IMR-90 (cell line): ENCODE measurements at regions not wholly inside any gene's neighbourhood (a gene's known extent, or its start where the extent isn't known, plus 50 kb on each side); places are given as distances from the start of the nearest gene placed in this dataset.
"Not testable (repeated sequence)": the region's sequence is repeated elsewhere in the genome, so short reads cannot be mapped to it uniquely, and the experiment has no call there.

Source experiments
- ATAC-seq: fragments of 200-7000 bp; cut with Tn5 transposase; 2 replicates; pipeline ENCODE4 v1.9.1; 2020; ENCODE audit warnings: low read depth, mild to moderate bottlenecking, moderate library complexity
- BruUV-seq: library from RNA; stranded (reverse); fragments of 400-500 nt; replicated peaks from 2 replicates; lab custom pipeline; 2021; lab: Mats Ljungman, UMichigan
- CTCF ChIA-PET: fragments of 300-600 bp; formaldehyde crosslinking; extraction: SDS; loops from one replicate; lab custom pipeline; 2021; ENCODE audit warnings: antibody characterized with exemption; lab: Yijun Ruan, JAX
- POLR2A ChIA-PET: fragments of 300-600 bp; sonication (Branson Sonifier 250); formaldehyde crosslinking; loops from one replicate; lab custom pipeline; 2022; ENCODE audit warnings: antibody characterized with exemption; ENCODE audit not compliant: unreplicated experiment; lab: Charles Lee
- DNase-seq: peaks from one replicate; pipeline ENCODE4 v3.0.0; 2013
- H2AFZ ChIP-seq: replicated peaks from 2 replicates; pipeline ENCODE3; 2013; ENCODE audit warnings: low read length, mild to moderate bottlenecking; ENCODE audit not compliant: poor library complexity
- H2AK5ac ChIP-seq: 2 replicates; pipeline ENCODE4 v1.6.1; 2013; ENCODE audit warnings: low read depth, low read length, inconsistent platforms
- H2AK9ac ChIP-seq: replicated peaks from 2 replicates; pipeline ENCODE3; 2013; ENCODE audit warnings: mild to moderate bottlenecking, low read depth, low read length, moderate library complexity; ENCODE audit not compliant: poor library complexity
- H2BK120ac ChIP-seq: 2 replicates; pipeline ENCODE4 v1.6.1; 2013; ENCODE audit warnings: low read depth, low read length, inconsistent platforms
- H2BK15ac ChIP-seq: 3 replicates; pipeline ENCODE4 v1.6.1; 2013; ENCODE audit warnings: low read depth, low read length, inconsistent platforms
- H2BK20ac ChIP-seq: 2 replicates; pipeline ENCODE4 v1.6.1; 2013; ENCODE audit warnings: low read depth, mild to moderate bottlenecking, inconsistent platforms, low read length, moderate library complexity
- H2BK5ac ChIP-seq: 2 replicates; pipeline ENCODE4 v1.6.1; 2013; ENCODE audit warnings: mild to moderate bottlenecking, low read depth, low read length, inconsistent platforms; ENCODE audit not compliant: poor library complexity, severe bottlenecking
- H3K14ac ChIP-seq: replicated peaks from 2 replicates; pipeline ENCODE4 v1.6.1; 2013; ENCODE audit warnings: low read depth, low read length, inconsistent platforms
- H3K18ac ChIP-seq: 2 replicates; pipeline ENCODE4 v1.6.1; 2013; ENCODE audit warnings: low read depth, low read length, control low read depth
- H3K23ac ChIP-seq: 2 replicates; pipeline ENCODE4 v1.6.1; 2013; ENCODE audit warnings: low read depth, low read length, inconsistent platforms
- H3K27ac ChIP-seq: 2 replicates; pipeline ENCODE4 v1.5.1; 2013; ENCODE audit warnings: mild to moderate bottlenecking, control low read depth, low read length; ENCODE audit not compliant: insufficient read depth
- H3K27me3 ChIP-seq: 2 replicates; pipeline ENCODE4 v1.6.1; 2013; ENCODE audit warnings: low read length; ENCODE audit not compliant: control insufficient read depth, insufficient read depth
- H3K36me3 ChIP-seq: 2 replicates; pipeline ENCODE4 v1.6.1; 2013; ENCODE audit warnings: low read length, mixed read lengths; ENCODE audit not compliant: control insufficient read depth, insufficient read depth
- H3K4ac ChIP-seq: 2 replicates; pipeline ENCODE4 v1.6.1; 2013; ENCODE audit warnings: low read depth, low read length, inconsistent platforms
- H3K4me1 ChIP-seq: 2 replicates; pipeline ENCODE4 v1.6.1; 2013; ENCODE audit warnings: low read length, mixed read lengths; ENCODE audit not compliant: control insufficient read depth, insufficient read depth
- H3K4me2 ChIP-seq: 2 replicates; pipeline ENCODE4 v1.6.1; 2013; ENCODE audit warnings: low read depth, mild to moderate bottlenecking, control low read depth, low read length, moderate library complexity
- H3K4me3 ChIP-seq: 2 replicates; pipeline ENCODE4 v1.5.1; 2013; ENCODE audit warnings: low read depth, mild to moderate bottlenecking, control low read depth, low read length, moderate library complexity; ENCODE audit not compliant: insufficient read depth
- H3K56ac ChIP-seq: 2 replicates; pipeline ENCODE4 v1.6.1; 2013; ENCODE audit warnings: low read length, inconsistent platforms; ENCODE audit not compliant: insufficient read depth; ENCODE audit errors: extremely low read depth
- H3K79me1 ChIP-seq, 2 experiments: 2 replicates each; pipeline ENCODE4 v1.6.1; 2013; ENCODE audit warnings: low read length in 2 of 2, inconsistent platforms in 1 of 2, low read depth in 1 of 2
- H3K9ac ChIP-seq: 2 replicates; pipeline ENCODE4 v1.6.1; 2013; ENCODE audit warnings: low read depth, low read length, control low read depth
- H3K9me1 ChIP-seq: 2 replicates; pipeline ENCODE4 v1.6.1; 2013; ENCODE audit warnings: low read length, inconsistent platforms; ENCODE audit not compliant: insufficient read depth
- H3K9me3 ChIP-seq: 2 replicates; pipeline ENCODE4 v1.6.1; 2013; ENCODE audit warnings: low read length; ENCODE audit not compliant: control insufficient read depth, insufficient read depth
- H4K20me1 ChIP-seq: 2 replicates; pipeline ENCODE4 v1.6.1; 2013; ENCODE audit warnings: low read length, inconsistent platforms; ENCODE audit not compliant: insufficient read depth
- H4K5ac ChIP-seq: 2 replicates; pipeline ENCODE4 v1.6.1; 2013; ENCODE audit warnings: mild to moderate bottlenecking, low read depth, low read length, control low read depth
- H4K8ac ChIP-seq, 2 experiments: 2 replicates each; pipeline ENCODE4 v1.6.1; 2013; ENCODE audit warnings: low read depth in 2 of 2, low read length in 2 of 2, control low read depth in 1 of 2, inconsistent platforms in 1 of 2
- H4K91ac ChIP-seq: 2 replicates; pipeline ENCODE4 v1.6.1; 2013; ENCODE audit warnings: low read depth, low read length, inconsistent platforms; ENCODE audit not compliant: insufficient read depth
- BHLHE40 ChIP-seq: fragments of 150-350 bp; IDR thresholded peaks from 2 replicates; pipeline ENCODE4 v1.6.1; 2016; ENCODE audit warnings: mild to moderate bottlenecking, low read depth, low read length
- MAZ ChIP-seq: IDR thresholded peaks from 2 replicates; pipeline ENCODE4 v1.6.1; 2012; ENCODE audit warnings: low read depth, mild to moderate bottlenecking, low read length, improper control_type of control experiment, moderate library complexity, borderline replicate concordance
- WGBS, 2 experiments: methylation state at CpG; one replicate each; pipeline versions ENCODE4 v1.1.5 to v1.1.7; 2013; ENCODE audit warnings: missing lambda C conversion rate in 2 of 2; ENCODE audit not compliant: insufficient read length in 1 of 2; ENCODE audit errors: extremely low coverage in 2 of 2; 5-methylcytosine and 5-hydroxymethylcytosine counted together
- dilution Hi-C: fragments of 300-500 bp; cut with HindIII; formaldehyde crosslinking; loops from one replicate; pipeline ENCODE4 v1.14.3; 2018; ENCODE audit warnings: low sequenced_read_pairs; ENCODE audit not compliant: unreplicated experiment
- in situ Hi-C: fragments of 300-500 bp; cut with MboI; formaldehyde crosslinking; loops from 3 replicates; pipeline ENCODE4 v1.14.3; 2019; ENCODE audit warnings: low sequenced_read_pairs, inconsistent platforms, mixed read lengths
- intact Hi-C: fragments of 100-400 bp; cut with micrococcal nuclease; formaldehyde crosslinking; loops from 2 replicates; pipeline ENCODE4 v1.10.0; 2022
- TF ChIP-seq, protein P1 (sequence below): fragments of 150-350 bp; IDR thresholded peaks from 2 replicates; pipeline ENCODE4 v1.6.1; 2017; ENCODE audit warnings: mild to moderate bottlenecking, antibody characterized with exemption, low read length, low read depth

DNA sequence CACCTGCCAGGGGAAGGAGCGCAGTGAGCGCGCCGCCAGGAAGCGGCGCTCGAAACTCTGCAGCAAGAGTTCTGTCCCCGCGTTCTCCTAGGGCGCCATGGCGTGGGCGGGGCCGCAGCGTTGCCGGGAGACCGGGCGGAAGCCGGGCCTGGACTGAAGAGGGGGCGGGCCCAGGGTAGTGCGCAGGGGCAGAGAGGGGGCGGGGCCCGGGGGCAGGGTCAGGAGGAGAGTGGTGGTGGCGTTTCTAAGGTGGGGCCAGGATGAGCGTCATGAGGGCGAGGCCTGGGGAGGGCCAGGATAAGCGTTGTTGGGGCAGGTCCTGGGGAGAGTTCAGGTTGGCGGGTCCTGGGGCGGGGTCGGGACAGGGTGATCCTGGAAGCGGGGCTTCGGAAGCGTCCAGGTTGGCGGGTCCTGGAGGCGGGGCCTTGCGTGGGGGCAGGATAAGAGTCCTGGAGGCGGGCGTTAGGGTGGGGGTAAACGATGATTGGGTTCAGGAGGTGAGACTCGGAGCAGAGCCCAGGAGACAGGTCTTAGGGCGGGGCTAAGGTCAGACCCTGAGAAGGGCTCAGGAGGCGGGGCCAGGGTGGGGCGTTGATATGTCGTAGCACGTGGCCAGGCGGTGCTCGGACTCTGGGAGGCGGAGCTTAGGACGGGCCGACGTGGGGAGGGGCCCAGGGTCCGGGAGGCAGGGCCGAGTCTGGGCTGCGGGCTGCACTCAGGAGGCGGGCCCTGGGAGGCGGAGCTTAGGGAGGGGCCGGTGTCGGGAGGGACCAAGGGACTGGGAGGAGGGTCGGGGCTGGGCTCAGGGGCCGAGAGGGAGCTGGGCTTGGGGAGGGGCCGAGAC, 189.4 kb downstream of the ADRA2C start:
- in situ Hi-C loops, H3K4me1 ChIP-seq, H3K36me3 ChIP-seq, H2BK20ac ChIP-seq, H3K4ac ChIP-seq, intact Hi-C loops, H2BK15ac ChIP-seq, H4K20me1 ChIP-seq, CTCF ChIA-PET, dilution Hi-C loops, POLR2A ChIA-PET, BruUV-seq, H2AK5ac ChIP-seq, H3K79me1 ChIP-seq, H2AK9ac ChIP-seq, H3K9me3 ChIP-seq, H3K18ac ChIP-seq, H3K27me3 ChIP-seq, H4K5ac ChIP-seq, H3K9me1 ChIP-seq, H3K23ac ChIP-seq: not testable (repeated sequence)
- Histone ChIP-seq H4K8ac (peak overlapping the region in 1 of 2 experiments; percentile 84; a peak in 2 of 4 replicates), H2BK120ac (0 out of 2 replicates have a peak overlapping the region, but pooled peaks have one; percentile 23), H3K4me2 (0 out of 2 replicates have a peak overlapping the region, but pooled peaks have one; percentile 10), H4K91ac (0 out of 2 replicates have a peak overlapping the region, but pooled peaks have one; percentile 7), H3K56ac (0 out of 2 replicates have a peak overlapping the region, but pooled peaks have one; percentile 59), H2BK5ac (peak overlapping the region; percentile 96), H3K4me3 (peak overlapping the region; percentile 56), H3K14ac (peak overlapping the region; percentile 71; the same call in 1 of the 2 replicates), H2AFZ (peak overlapping the region; percentile 82), H3K27ac (peak overlapping the region; percentile 90), H3K9ac (peak overlapping the region; percentile 78)
- 0% methylated on average over 10 of the region's 60 CpGs; no CpG with 5 or more reads in 1 of the 2 experiments for WGBS, 2 experiments
- TF ChIP-seq, protein P1, sequence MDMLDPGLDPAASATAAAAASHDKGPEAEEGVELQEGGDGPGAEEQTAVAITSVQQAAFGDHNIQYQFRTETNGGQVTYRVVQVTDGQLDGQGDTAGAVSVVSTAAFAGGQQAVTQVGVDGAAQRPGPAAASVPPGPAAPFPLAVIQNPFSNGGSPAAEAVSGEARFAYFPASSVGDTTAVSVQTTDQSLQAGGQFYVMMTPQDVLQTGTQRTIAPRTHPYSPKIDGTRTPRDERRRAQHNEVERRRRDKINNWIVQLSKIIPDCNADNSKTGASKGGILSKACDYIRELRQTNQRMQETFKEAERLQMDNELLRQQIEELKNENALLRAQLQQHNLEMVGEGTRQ, result peak; percentile 79
- peak; percentile 42; the same call in 1 of the 2 replicates for TF ChIP-seq BHLHE40
- TF ChIP-seq MAZ, result peak; percentile 72; the same call in 1 of the 2 replicates
- DNase-seq (peak; percentile 98), ATAC-seq (peak; percentile 100)

DNA sequence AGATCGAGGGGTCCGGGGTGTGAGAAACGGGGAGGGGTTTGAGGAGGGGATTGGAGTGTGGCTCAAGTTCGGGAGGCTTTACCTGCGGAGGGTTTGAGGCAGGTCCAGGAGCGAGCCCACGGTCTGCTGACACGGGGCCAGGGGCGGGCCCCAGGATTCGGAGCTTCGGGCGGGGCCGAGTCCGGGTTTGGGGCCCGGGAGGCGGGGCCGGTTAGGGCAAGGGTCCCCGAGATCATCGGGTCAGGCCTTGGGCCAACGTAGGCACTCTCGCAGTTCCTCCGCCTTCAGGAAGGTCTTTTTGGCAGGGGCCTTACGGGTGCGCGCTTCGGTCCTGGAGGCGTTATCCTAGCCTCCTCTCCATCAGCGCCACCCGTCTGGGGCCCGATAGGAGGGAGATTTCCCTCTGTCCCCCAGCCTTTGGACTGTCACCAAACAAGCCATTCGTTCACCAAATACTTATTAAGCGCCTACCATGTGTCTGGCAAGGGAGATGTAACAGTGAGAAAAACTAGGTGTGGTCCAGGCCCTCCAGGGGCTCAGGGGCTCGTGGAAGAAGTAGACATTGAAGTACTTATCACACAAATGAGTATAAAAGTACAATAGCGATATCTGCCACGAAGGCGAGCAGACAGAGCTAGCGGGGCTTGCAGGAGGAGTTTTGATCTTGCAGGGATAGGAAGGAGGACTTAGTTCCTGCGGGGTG, 190.1 kb downstream of the ADRA2C start:
- CTCF ChIA-PET, H3K14ac ChIP-seq, H2BK120ac ChIP-seq, H2BK15ac ChIP-seq, H2BK20ac ChIP-seq, H3K27me3 ChIP-seq, H4K91ac ChIP-seq, H3K9me3 ChIP-seq, in situ Hi-C loops, H4K20me1 ChIP-seq, H3K79me1 ChIP-seq, H3K18ac ChIP-seq, H3K56ac ChIP-seq, H2AK5ac ChIP-seq, H3K9me1 ChIP-seq, H2AK9ac ChIP-seq, H4K5ac ChIP-seq, H2BK5ac ChIP-seq, DNase-seq, H3K9ac ChIP-seq, H3K4ac ChIP-seq, H3K4me1 ChIP-seq, H3K23ac ChIP-seq, H3K36me3 ChIP-seq, BruUV-seq, ATAC-seq, intact Hi-C loops, POLR2A ChIA-PET, dilution Hi-C loops: not testable (repeated sequence)
- H3K27ac ChIP-seq, result peak overlapping the region; percentile 52; the same call in 1 of the 2 replicates
- H3K4me2 ChIP-seq, result peak overlapping the region; percentile 70
- WGBS, 2 experiments, result no CpG with 5 or more reads among the region's 38 CpGs
- H3K4me3 ChIP-seq, result peak overlapping the region; percentile 31
- peak overlapping the region; percentile 25 to 69; a peak in 2 of 4 replicates for H4K8ac ChIP-seq
- peak overlapping the region; percentile 76 for H2AFZ ChIP-seq
